ENCODE measurements at regions not wholly inside any gene's neighbourhood (a gene's known extent, or its start where the extent isn't known, plus 50 kb on each side); places are given as distances from the start of the nearest gene placed in this dataset.

DNA sequence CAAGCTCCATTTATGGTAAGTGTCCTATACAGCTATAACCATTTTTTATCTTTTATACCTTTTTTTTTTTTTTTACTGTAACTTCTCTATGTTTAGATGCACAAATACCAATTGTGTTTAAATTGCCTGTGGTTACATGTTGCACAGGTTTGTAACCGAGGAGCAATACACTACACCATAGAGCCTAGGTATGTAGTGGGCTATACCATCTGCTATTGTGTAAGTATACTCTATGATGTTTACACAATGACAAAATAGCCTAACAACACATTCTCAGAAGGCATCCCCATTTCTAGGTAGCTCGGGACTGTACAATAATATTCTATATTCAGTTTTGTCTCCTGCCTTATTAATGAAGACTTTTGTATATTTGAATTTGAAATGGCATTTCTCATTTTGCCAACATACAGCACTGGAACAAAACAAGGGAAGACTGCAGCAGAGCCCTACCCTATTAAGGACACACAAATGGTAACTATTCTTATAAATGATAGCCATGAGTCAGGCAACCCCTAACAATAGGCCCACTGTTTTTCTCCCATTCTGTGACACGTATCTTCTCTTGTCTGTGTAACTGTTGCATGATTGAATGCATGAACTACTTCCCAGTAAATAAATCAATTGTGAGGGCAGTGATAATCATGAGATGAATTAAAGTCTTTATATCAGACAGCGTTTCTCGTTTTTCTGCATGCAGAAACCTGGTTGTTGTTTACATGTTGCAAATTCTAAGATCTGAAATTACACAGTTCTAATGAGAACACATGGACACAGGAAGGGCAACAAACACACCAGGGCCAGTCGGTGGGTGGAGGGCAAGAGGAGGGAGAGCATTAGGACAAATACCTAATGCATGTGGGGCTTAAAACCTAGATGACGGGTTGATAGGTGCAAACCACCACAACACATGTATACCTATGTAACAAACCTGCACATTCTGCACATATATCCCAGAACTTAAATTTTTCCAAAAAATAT lies 173.9 kb downstream of the EPM2A start:
- TF ChIP-seq TCF12 (IDR thresholded peaks at IDR 0.05; ENCODE audit: low read depth) (no peak), FOXM1 (IDR thresholded peaks at IDR 0.05; ENCODE audit: borderline replicate concordance, low read depth) (no peak), ZBTB7A (IDR thresholded peaks at IDR 0.05; ENCODE audit: low read depth) (no peak), EP300 (IDR thresholded peaks at IDR 0.05; ENCODE audit: borderline replicate concordance) (no peak), RAD21 (IDR thresholded peaks at IDR 0.05; ENCODE audit: low read depth) (no peak), NFIC (IDR thresholded peaks at IDR 0.05) (no peak), CEBPB (IDR thresholded peaks at IDR 0.05) (no peak), EGR1 (IDR thresholded peaks at IDR 0.05) (no peak), CREB1 (IDR thresholded peaks at IDR 0.05; ENCODE audit: low read depth) (no peak), TEAD4 (IDR thresholded peaks at IDR 0.05) (no peak), TAF1 (IDR thresholded peaks at IDR 0.05; ENCODE audit: low read depth) (no peak), REST (IDR thresholded peaks at IDR 0.05; ENCODE audit: low read depth) (no peak), YY1 (IDR thresholded peaks at IDR 0.05; ENCODE audit: low read depth) (no peak), MAX (IDR thresholded peaks at IDR 0.05) (no peak)
- TF ChIP-seq, protein P1, sequence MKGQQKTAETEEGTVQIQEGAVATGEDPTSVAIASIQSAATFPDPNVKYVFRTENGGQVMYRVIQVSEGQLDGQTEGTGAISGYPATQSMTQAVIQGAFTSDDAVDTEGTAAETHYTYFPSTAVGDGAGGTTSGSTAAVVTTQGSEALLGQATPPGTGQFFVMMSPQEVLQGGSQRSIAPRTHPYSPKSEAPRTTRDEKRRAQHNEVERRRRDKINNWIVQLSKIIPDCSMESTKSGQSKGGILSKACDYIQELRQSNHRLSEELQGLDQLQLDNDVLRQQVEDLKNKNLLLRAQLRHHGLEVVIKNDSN (IDR thresholded peaks at IDR 0.05): no peak

DNA sequence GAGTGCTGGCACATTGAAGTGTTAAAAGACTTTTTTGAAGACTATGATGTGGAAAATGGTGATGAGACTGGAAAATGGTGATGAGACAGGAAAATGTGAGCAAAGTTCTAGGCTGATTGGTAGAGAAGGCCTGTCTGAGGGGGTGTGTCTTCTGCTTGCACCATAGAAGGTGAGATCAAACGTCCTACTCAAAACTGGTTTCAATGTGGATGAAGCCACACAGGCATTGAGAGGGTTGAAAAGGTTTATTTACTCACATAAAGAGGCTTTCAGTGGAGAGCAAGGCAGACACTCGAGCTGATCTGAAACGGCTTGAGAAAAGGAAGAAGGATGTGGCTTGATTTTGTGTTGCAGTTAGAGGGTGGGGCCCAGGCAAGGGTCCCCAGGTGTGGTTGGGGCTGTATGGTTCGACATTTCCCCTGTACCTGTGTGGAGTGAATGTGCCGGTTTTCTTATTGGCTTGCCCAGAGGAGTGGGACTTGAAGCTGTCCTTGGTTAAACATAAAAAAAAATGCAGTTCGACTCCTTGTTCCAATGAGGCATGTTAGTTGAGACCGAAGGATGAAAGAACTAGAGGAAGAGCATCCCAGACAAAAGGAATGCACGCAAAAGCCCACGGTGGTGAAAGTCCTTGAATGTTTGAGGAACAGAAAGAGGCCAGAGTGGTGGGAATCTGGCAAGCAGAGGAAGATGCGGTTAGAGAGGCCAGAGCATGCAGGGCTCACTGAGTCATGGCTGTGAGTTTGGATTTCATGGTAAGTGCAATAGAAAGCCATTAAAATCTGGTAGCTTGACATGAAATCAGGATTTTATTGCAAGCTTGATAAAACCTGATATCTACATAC lies 172.3 kb downstream of the EPM2A start:
- TF ChIP-seq RAD21 (IDR thresholded peaks at IDR 0.05; ENCODE audit: low read depth) (no peak), CEBPB (IDR thresholded peaks at IDR 0.05) (no peak), EP300 (IDR thresholded peaks at IDR 0.05; ENCODE audit: borderline replicate concordance) (no peak), CREB1 (IDR thresholded peaks at IDR 0.05; ENCODE audit: low read depth) (no peak), EGR1 (IDR thresholded peaks at IDR 0.05) (no peak), TAF1 (IDR thresholded peaks at IDR 0.05; ENCODE audit: low read depth) (no peak), ZBTB7A (IDR thresholded peaks at IDR 0.05; ENCODE audit: low read depth) (no peak), YY1 (IDR thresholded peaks at IDR 0.05; ENCODE audit: low read depth) (no peak), MAX (IDR thresholded peaks at IDR 0.05) (no peak), REST (IDR thresholded peaks at IDR 0.05; ENCODE audit: low read depth) (no peak), NFIC (IDR thresholded peaks at IDR 0.05) (no peak), TCF12 (IDR thresholded peaks at IDR 0.05; ENCODE audit: low read depth) (no peak), FOXM1 (IDR thresholded peaks at IDR 0.05; ENCODE audit: borderline replicate concordance, low read depth) (no peak)
- TF ChIP-seq, protein P1 (IDR thresholded peaks at IDR 0.05): no peak

DNA sequence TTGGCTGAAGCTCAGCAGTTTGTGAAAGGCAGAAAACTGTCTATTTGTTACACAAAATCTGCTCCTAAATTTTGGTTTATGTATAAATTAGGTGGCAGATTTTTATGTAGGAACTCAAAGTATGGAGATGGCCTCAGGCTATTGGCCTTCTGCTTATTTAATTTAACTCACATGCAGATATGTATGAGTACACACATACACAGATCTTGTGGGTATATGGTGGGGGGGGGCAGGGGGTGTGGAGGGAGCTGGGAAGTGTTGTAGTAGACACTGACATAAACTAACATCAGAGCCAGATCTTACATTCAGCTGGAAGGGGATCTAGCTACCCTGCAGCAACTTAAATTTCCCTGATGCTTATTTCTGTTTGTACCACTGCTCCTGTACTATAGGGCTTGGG lies 170.8 kb downstream of the EPM2A start:
- TF ChIP-seq EGR1 (IDR thresholded peaks at IDR 0.05) (no peak), NFIC (IDR thresholded peaks at IDR 0.05) (no peak), YY1 (IDR thresholded peaks at IDR 0.05; ENCODE audit: low read depth) (no peak), EP300 (IDR thresholded peaks at IDR 0.05; ENCODE audit: borderline replicate concordance) (no peak)

GRCh38 chr6:145567684-145568252 lies 167.6 kb downstream of the EPM2A start:
- no peak for TF ChIP-seq CEBPB (IDR thresholded peaks at IDR 0.05)
- no peak for TF ChIP-seq TAF1 (IDR thresholded peaks at IDR 0.05; ENCODE audit: low read depth)
- TF ChIP-seq FOXM1 (IDR thresholded peaks at IDR 0.05; ENCODE audit: borderline replicate concordance, low read depth): no peak
- no peak for TF ChIP-seq ZBTB7A (IDR thresholded peaks at IDR 0.05; ENCODE audit: low read depth)
- TF ChIP-seq, protein P1 (IDR thresholded peaks at IDR 0.05): no peak
- TF ChIP-seq EGR1 (IDR thresholded peaks at IDR 0.05): no peak
- no peak for TF ChIP-seq RAD21 (IDR thresholded peaks at IDR 0.05; ENCODE audit: low read depth)
- TF ChIP-seq NFIC (IDR thresholded peaks at IDR 0.05): no peak
- TF ChIP-seq CREB1 (IDR thresholded peaks at IDR 0.05; ENCODE audit: low read depth): no peak
- no peak for TF ChIP-seq YY1 (IDR thresholded peaks at IDR 0.05; ENCODE audit: low read depth)
- no peak for TF ChIP-seq REST (IDR thresholded peaks at IDR 0.05; ENCODE audit: low read depth)
- TF ChIP-seq TEAD4 (IDR thresholded peaks at IDR 0.05): no peak
- TF ChIP-seq TCF12 (IDR thresholded peaks at IDR 0.05; ENCODE audit: low read depth): no peak
- no peak for TF ChIP-seq MAX (IDR thresholded peaks at IDR 0.05)
- TF ChIP-seq EP300 (IDR thresholded peaks at IDR 0.05; ENCODE audit: borderline replicate concordance): no peak
